GM12878 (cell line): ENCODE measurements at regions not wholly inside any gene's neighbourhood (a gene's known extent, or its start where the extent isn't known, plus 50 kb on each side); places are given as distances from the start of the nearest gene placed in this dataset.

Experiments used
- BHLHE40 ChIP-seq, 2 experiments: fragments of 450-650 bp in 1 of 2; IDR thresholded peaks; 2 replicates each; pipeline ENCODE4 v1.6.1; 2011 to 2017; ENCODE audit warnings: low read depth in 2 of 2, borderline replicate concordance in 1 of 2, improper control_type of control experiment in 1 of 2, low read length in 1 of 2, mild to moderate bottlenecking in 1 of 2
- E2F8 ChIP-seq: fragments of 450-650 bp; IDR thresholded peaks from 2 replicates; pipeline ENCODE4 v1.6.1; 2018; ENCODE audit warnings: mild to moderate bottlenecking, low read depth, moderate library complexity; ENCODE audit not compliant: partially characterized antibody
- ZBTB11 ChIP-seq: fragments of 450-650 bp; formaldehyde crosslinking; IDR thresholded peaks from 2 replicates; pipeline ENCODE4 v1.5.0; 2022; ENCODE audit warnings: mild to moderate bottlenecking, missing genetic modification characterization
- ZNF687 ChIP-seq: fragments of 450-650 bp; IDR thresholded peaks from 2 replicates; pipeline ENCODE4 v1.6.1; 2017; ENCODE audit warnings: mild to moderate bottlenecking, moderate library complexity

- TF ChIP-seq ZNF687 = no peak
- no peak for TF ChIP-seq BHLHE40 (IDR thresholded peaks at IDR 0.05; ENCODE audit: borderline replicate concordance in 1 of 2, low read depth in 2 of 2, low read length in 1 of 2)
- TF ChIP-seq E2F8 = no peak
- TF ChIP-seq ZBTB11 = no peak
These were observed 442.3 kb downstream of the HAO1 start (continued) for GRCh38 chr20:7497985-7498384.
